K562 (cell line): ENCODE measurements at regions not wholly inside any gene's neighbourhood (a gene's known extent, or its start where the extent isn't known, plus 50 kb on each side); places are given as distances from the start of the nearest gene placed in this dataset.

ENCODE experiments used
- ATAC-seq: fragments of 200-7000 bp; cut with Tn5 transposase; 3 replicates; pipeline ENCODE4 v1.9.1; 2020; ENCODE audit warnings: moderate library complexity
- BruUV-seq: library from RNA; stranded (reverse); fragments of 400-500 nt; replicated peaks from 2 replicates; lab custom pipeline; 2021; lab: Mats Ljungman, UMichigan
- CTCF ChIA-PET: fragments of 300-600 bp; formaldehyde crosslinking; extraction: SDS; loops from one replicate; lab custom pipeline; 2021; ENCODE audit warnings: low intra/inter-chr PET ratio; lab: Yijun Ruan, JAX
- POLR2A ChIA-PET: fragments of 300-600, 350-650 bp; sonication (Branson Sonifier 250); formaldehyde crosslinking; extraction: SDS; loops from one replicate; lab custom pipeline; 2021; ENCODE audit warnings: antibody characterized with exemption, inconsistent platforms; lab: Yijun Ruan, JAX
- DNase-seq, 4 experiments: peaks; one replicate each; pipeline versions ENCODE4 v3.0.0 to v3.0.0-alpha.2; 2011 to 2018; ENCODE audit warnings: low spot score in 3 of 4, mixed read lengths in 3 of 4; ENCODE audit errors: extremely low read depth in 1 of 4
- FAIRE-seq: peaks from 2 replicates; lab custom pipeline; 2011; peaks lifted over from hg19 to GRCh38; lab: Jason Lieb, UNC
- H2AFZ ChIP-seq: 2 replicates; pipeline ENCODE4 v1.6.0; 2011; ENCODE audit warnings: low read depth, low read length, control low read depth, inconsistent platforms
- H3K27ac ChIP-seq: fragments of 200-600 bp; 3 replicates; pipeline ENCODE4 v1.8.0; 2011; ENCODE audit warnings: low read depth, mild to moderate bottlenecking, control low read depth, inconsistent platforms, low read length, moderate library complexity, mixed read lengths; ENCODE audit errors: extremely low read depth
- H3K27me3 ChIP-seq, 2 experiments: fragments of 300-600 bp in 1 of 2; 2 replicates in 1 of 2; 3 replicates in 1 of 2; pipeline versions ENCODE4 v1.6.0 to v1.8.0; 2011; ENCODE audit warnings: inconsistent platforms in 2 of 2, low read length in 2 of 2, mild to moderate bottlenecking in 1 of 2, mixed read lengths in 1 of 2, moderate library complexity in 1 of 2; ENCODE audit not compliant: control insufficient read depth in 2 of 2, insufficient read depth in 2 of 2
- H3K36me3 ChIP-seq: fragments of 300-600 bp; 3 replicates; pipeline ENCODE4 v1.8.0; 2011; ENCODE audit warnings: mild to moderate bottlenecking, low read length, inconsistent platforms; ENCODE audit not compliant: control insufficient read depth, insufficient read depth
- H3K4me1 ChIP-seq, 2 experiments: fragments of 200-600 bp in 1 of 2; replicated peaks in 1 of 2; 2 replicates in 1 of 2; 3 replicates in 1 of 2; pipeline versions ENCODE4 v1.5.1 to v1.8.0; 2011; ENCODE audit warnings: inconsistent platforms in 2 of 2, low read length in 2 of 2, mild to moderate bottlenecking in 1 of 2, mixed read lengths in 1 of 2, moderate library complexity in 1 of 2; ENCODE audit not compliant: control insufficient read depth in 2 of 2, insufficient read depth in 2 of 2
- H3K4me2 ChIP-seq: 2 replicates; pipeline ENCODE4 v1.6.1; 2011; ENCODE audit warnings: low read length, control low read depth, inconsistent platforms, mixed read lengths; ENCODE audit not compliant: insufficient read depth
- H3K4me3 ChIP-seq: fragments of 200-600 bp; sonication (generic), shearing (Covaris generic); 2 replicates; pipeline ENCODE4 v1.5.1; 2016; ENCODE audit warnings: control low read depth, inconsistent platforms
- H3K79me2 ChIP-seq: fragments of 200-600 bp; 3 replicates; pipeline ENCODE4 v1.8.0; 2011; ENCODE audit warnings: low read length, inconsistent platforms; ENCODE audit not compliant: control insufficient read depth, insufficient read depth
- H3K9ac ChIP-seq, 2 experiments: 2 replicates each; pipeline versions ENCODE4 v1.6.0 to v1.6.1; 2011; ENCODE audit warnings: low read depth in 2 of 2, low read length in 2 of 2, control low read depth in 1 of 2, inconsistent platforms in 1 of 2, mild to moderate bottlenecking in 1 of 2, mixed read lengths in 1 of 2; ENCODE audit not compliant: insufficient read depth in 1 of 2
- H3K9me1 ChIP-seq: one replicate; pipeline ENCODE4 v1.6.0; 2011; ENCODE audit warnings: inconsistent platforms, mild to moderate bottlenecking, low read length, moderate library complexity; ENCODE audit not compliant: control insufficient read depth, insufficient read depth
- H3K9me3 ChIP-seq: replicated peaks from 2 replicates; pipeline ENCODE4 v1.5.1; 2011; ENCODE audit warnings: low read depth, low read length, inconsistent platforms; ENCODE audit not compliant: control insufficient read depth, insufficient read depth
- H4K20me1 ChIP-seq: replicated peaks from 2 replicates; pipeline ENCODE4 v1.6.1; 2011; ENCODE audit warnings: low read length, inconsistent platforms, mixed read lengths; ENCODE audit not compliant: control insufficient read depth, insufficient read depth
- WGBS: fragments of 100-300 bp; shearing (Covaris generic); methylation state at CpG from one replicate; pipeline ENCODE4 v1.1.6; 2016; ENCODE audit warnings: low coverage, mixed read lengths; ENCODE audit not compliant: insufficient coverage; ENCODE audit errors: missing lambda C conversion rate; 5-methylcytosine and 5-hydroxymethylcytosine counted together
- in situ Hi-C: fragments of 300-500 bp; cut with MboI; formaldehyde crosslinking; loops from 4 replicates; pipeline ENCODE4 v1.15.0; 2018; ENCODE audit warnings: inconsistent platforms, mixed read lengths
- intact Hi-C: fragments of 100-400 bp; cut with micrococcal nuclease; formaldehyde crosslinking; loops from 2 replicates; pipeline ENCODE4 v1.14.2; 2022
- TF ChIP-seq, protein P1 (sequence below), 3 experiments: fragments of 200-800 bp in 1 of 3; fragments of 250-450 bp in 1 of 3; fragments of 450-650 bp in 1 of 3; sonication (Bioruptor Pico) in 1 of 3; sonication (Bioruptor generic) in 1 of 3; formaldehyde crosslinking in 1 of 3; IDR thresholded peaks; 2 replicates each; pipeline versions ENCODE4 v1.6.1 to v1.8.0; 2016 to 2022; ENCODE audit warnings: mild to moderate bottlenecking in 2 of 3, missing genetic modification characterization in 2 of 3, missing compliant biosample characterization in 1 of 3, moderate library complexity in 1 of 3
- TF ChIP-seq, protein P2 (sequence below), 2 experiments: fragments of 450-650 bp; IDR thresholded peaks; 2 replicates each; pipeline ENCODE4 v1.6.1; 2018; ENCODE audit warnings: mild to moderate bottlenecking in 2 of 2, low read depth in 1 of 2; ENCODE audit not compliant: partially characterized antibody in 2 of 2

DNA sequence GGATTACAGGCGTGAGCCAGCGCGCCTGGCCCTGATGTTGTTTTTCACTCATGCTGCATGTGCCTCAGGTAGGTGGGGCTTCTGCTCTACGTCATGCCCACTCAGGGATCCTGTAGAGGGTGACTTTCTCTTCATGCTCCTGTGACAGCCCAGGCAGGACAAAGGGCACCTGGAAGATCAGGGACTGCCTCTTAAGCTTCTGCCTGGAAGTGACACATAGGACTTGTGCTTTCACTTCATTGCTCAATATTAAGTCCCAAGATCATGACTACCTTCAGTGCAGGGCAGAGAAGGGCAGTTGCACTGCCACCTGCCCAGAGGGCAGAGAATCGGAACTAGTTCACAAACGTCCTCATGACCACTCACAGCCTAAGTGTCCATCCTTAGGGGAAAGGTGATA is 249.5 kb upstream of the SULF2 start:
- WGBS = 0% methylated on average over 6 of the region's 6 CpGs
- in situ Hi-C loops = no loop called here

More for the DNA sequence above, 249.5 kb upstream of the SULF2 start:
- no peaks in the 10 kb centered on the region for H3K9me3 ChIP-seq
- H3K9me1 ChIP-seq = no peaks in the 10 kb centered on the region
- no peak overlapping the region for H3K4me3 ChIP-seq
- no peak for DNase-seq
- no peak overlapping the region for H3K27ac ChIP-seq
- no peaks in the 10 kb centered on the region for H3K36me3 ChIP-seq
- H3K4me1 ChIP-seq = no peaks in the 10 kb centered on the region
- no TSS peak for BruUV-seq
- TF ChIP-seq, protein P1, sequence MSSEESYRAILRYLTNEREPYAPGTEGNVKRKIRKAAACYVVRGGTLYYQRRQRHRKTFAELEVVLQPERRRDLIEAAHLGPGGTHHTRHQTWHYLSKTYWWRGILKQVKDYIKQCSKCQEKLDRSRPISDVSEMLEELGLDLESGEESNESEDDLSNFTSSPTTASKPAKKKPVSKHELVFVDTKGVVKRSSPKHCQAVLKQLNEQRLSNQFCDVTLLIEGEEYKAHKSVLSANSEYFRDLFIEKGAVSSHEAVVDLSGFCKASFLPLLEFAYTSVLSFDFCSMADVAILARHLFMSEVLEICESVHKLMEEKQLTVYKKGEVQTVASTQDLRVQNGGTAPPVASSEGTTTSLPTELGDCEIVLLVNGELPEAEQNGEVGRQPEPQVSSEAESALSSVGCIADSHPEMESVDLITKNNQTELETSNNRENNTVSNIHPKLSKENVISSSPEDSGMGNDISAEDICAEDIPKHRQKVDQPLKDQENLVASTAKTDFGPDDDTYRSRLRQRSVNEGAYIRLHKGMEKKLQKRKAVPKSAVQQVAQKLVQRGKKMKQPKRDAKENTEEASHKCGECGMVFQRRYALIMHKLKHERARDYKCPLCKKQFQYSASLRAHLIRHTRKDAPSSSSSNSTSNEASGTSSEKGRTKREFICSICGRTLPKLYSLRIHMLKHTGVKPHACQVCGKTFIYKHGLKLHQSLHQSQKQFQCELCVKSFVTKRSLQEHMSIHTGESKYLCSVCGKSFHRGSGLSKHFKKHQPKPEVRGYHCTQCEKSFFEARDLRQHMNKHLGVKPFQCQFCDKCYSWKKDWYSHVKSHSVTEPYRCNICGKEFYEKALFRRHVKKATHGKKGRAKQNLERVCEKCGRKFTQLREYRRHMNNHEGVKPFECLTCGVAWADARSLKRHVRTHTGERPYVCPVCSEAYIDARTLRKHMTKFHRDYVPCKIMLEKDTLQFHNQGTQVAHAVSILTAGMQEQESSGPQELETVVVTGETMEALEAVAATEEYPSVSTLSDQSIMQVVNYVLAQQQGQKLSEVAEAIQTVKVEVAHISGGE (CRISPR knock-in tag; IDR thresholded peaks at IDR 0.05) = peak in 1 of 3 experiments; percentile 45; a peak in 2 of 6 replicates
- TF ChIP-seq, protein P2, sequence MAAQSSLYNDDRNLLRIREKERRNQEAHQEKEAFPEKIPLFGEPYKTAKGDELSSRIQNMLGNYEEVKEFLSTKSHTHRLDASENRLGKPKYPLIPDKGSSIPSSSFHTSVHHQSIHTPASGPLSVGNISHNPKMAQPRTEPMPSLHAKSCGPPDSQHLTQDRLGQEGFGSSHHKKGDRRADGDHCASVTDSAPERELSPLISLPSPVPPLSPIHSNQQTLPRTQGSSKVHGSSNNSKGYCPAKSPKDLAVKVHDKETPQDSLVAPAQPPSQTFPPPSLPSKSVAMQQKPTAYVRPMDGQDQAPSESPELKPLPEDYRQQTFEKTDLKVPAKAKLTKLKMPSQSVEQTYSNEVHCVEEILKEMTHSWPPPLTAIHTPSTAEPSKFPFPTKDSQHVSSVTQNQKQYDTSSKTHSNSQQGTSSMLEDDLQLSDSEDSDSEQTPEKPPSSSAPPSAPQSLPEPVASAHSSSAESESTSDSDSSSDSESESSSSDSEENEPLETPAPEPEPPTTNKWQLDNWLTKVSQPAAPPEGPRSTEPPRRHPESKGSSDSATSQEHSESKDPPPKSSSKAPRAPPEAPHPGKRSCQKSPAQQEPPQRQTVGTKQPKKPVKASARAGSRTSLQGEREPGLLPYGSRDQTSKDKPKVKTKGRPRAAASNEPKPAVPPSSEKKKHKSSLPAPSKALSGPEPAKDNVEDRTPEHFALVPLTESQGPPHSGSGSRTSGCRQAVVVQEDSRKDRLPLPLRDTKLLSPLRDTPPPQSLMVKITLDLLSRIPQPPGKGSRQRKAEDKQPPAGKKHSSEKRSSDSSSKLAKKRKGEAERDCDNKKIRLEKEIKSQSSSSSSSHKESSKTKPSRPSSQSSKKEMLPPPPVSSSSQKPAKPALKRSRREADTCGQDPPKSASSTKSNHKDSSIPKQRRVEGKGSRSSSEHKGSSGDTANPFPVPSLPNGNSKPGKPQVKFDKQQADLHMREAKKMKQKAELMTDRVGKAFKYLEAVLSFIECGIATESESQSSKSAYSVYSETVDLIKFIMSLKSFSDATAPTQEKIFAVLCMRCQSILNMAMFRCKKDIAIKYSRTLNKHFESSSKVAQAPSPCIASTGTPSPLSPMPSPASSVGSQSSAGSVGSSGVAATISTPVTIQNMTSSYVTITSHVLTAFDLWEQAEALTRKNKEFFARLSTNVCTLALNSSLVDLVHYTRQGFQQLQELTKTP (IDR thresholded peaks at IDR 0.05; ENCODE audit: low read depth in 1 of 2, partially characterized antibody in 2 of 2) = no peak
- TF ChIP-seq, all 486 proteins: peak for 1
- ATAC-seq (no peak), FAIRE-seq (no peak)
- intact Hi-C loops = no loop called here
- no peaks in the 10 kb centered on the region for H4K20me1 ChIP-seq
- POLR2A ChIA-PET = interaction anchor here (0.6 kb wide), 1 partner anchor 34 kb away, joined by 3 read pairs; no protein-coding TSS in a partner anchor
- H3K79me2 ChIP-seq = no peaks in the 10 kb centered on the region
- peaks cover 0 to 4% of the 10 kb centered on the region in 2 experiments; a peak in 1 of 5 replicates for H3K27me3 ChIP-seq
- H3K9ac ChIP-seq = no peak overlapping the region
- H3K4me2 ChIP-seq = no peak overlapping the region
- H2AFZ ChIP-seq = no peak overlapping the region
- CTCF ChIA-PET = no interaction called here
